SK-N-SH treated with all-trans-retinoic acid at 6 μM for 48 hours (cell line): ENCODE measurements at regions not wholly inside any gene's neighbourhood (a gene's known extent, or its start where the extent isn't known, plus 50 kb on each side); places are given as distances from the start of the nearest gene placed in this dataset.

ENCODE experiments used
- ATAC-seq: fragments of 200-7000 bp; cut with Tn5 transposase; 3 replicates; pipeline ENCODE4 v1.9.1; 2020; ENCODE audit warnings: mild to moderate bottlenecking, moderate library complexity
- ARNTL ChIP-seq: fragments of 450-650 bp; formaldehyde crosslinking; IDR thresholded peaks from 2 replicates; pipeline ENCODE4 v1.5.0; 2020; ENCODE audit warnings: low read depth, mild to moderate bottlenecking, moderate library complexity, borderline replicate concordance
- CREB5 ChIP-seq: fragments of 250-450 bp; sonication (Bioruptor Pico); IDR thresholded peaks from 2 replicates; pipeline ENCODE4 v1.5.1; 2020; ENCODE audit warnings: low read depth, mild to moderate bottlenecking, moderate library complexity
- CSDC2 ChIP-seq: fragments of 250-450 bp; sonication (Bioruptor Pico); IDR thresholded peaks from 2 replicates; pipeline ENCODE4 v1.5.0; 2020; ENCODE audit warnings: mild to moderate bottlenecking, moderate library complexity
- ESRRG ChIP-seq: fragments of 250-450 bp; sonication (Bioruptor Pico); IDR thresholded peaks from 2 replicates; pipeline ENCODE4 v1.6.1; 2021; ENCODE audit warnings: mild to moderate bottlenecking
- ISL1 ChIP-seq: fragments of 250-450 bp; sonication (Bioruptor Pico); IDR thresholded peaks from 2 replicates; pipeline ENCODE4 v2.1.2; 2022; ENCODE audit warnings: mild to moderate bottlenecking, moderate library complexity
- POU6F1 ChIP-seq: fragments of 250-450 bp; sonication (Bioruptor Pico); IDR thresholded peaks from 2 replicates; pipeline ENCODE4 v1.8.0; 2021; ENCODE audit warnings: low read depth, mild to moderate bottlenecking, moderate library complexity, borderline replicate concordance
- PPARA ChIP-seq: fragments of 250-450 bp; sonication (Bioruptor Pico); IDR thresholded peaks from 2 replicates; pipeline ENCODE4 v1.5.0; 2020; ENCODE audit warnings: mild to moderate bottlenecking, borderline replicate concordance
- RARB ChIP-seq: fragments of 250-450 bp; sonication (Bioruptor Pico); IDR thresholded peaks from 2 replicates; pipeline ENCODE4 v1.8.0; 2021; ENCODE audit warnings: mild to moderate bottlenecking, moderate library complexity
- SNAI2 ChIP-seq: fragments of 250-450 bp; sonication (Bioruptor Pico); IDR thresholded peaks from 2 replicates; pipeline ENCODE4 v1.5.0; 2020; ENCODE audit warnings: mild to moderate bottlenecking, moderate library complexity
- TCF4 ChIP-seq: fragments of 250-450 bp; sonication (Bioruptor Pico); IDR thresholded peaks from 2 replicates; pipeline ENCODE4 v1.8.0; 2021; ENCODE audit warnings: mild to moderate bottlenecking, moderate library complexity, borderline replicate concordance
- TOX ChIP-seq: fragments of 250-450 bp; sonication (Bioruptor Pico); IDR thresholded peaks from 2 replicates; pipeline ENCODE4 v1.8.0; 2021; ENCODE audit warnings: mild to moderate bottlenecking, moderate library complexity, borderline replicate concordance
- TSHZ2 ChIP-seq: fragments of 250-450 bp; sonication (Bioruptor Pico); IDR thresholded peaks from 2 replicates; pipeline ENCODE4 v1.5.0; 2020; ENCODE audit warnings: mild to moderate bottlenecking, moderate library complexity
- ZC3H10 ChIP-seq: fragments of 250-450 bp; sonication (Bioruptor Pico); IDR thresholded peaks from 2 replicates; pipeline ENCODE4 v1.5.1; 2021; ENCODE audit warnings: mild to moderate bottlenecking, moderate library complexity
- ZFP3 ChIP-seq: fragments of 250-450 bp; sonication (Bioruptor Pico); IDR thresholded peaks from 2 replicates; pipeline ENCODE4 v1.5.0; 2020; ENCODE audit warnings: mild to moderate bottlenecking, moderate library complexity
- ZNF565 ChIP-seq: fragments of 450-650 bp; formaldehyde crosslinking; conservative IDR thresholded peaks from 2 replicates; pipeline ENCODE4 v1.5.0; 2020; ENCODE audit warnings: low read depth, mild to moderate bottlenecking, moderate library complexity
- ZNF70 ChIP-seq: fragments of 450-650 bp; formaldehyde crosslinking; IDR thresholded peaks from 2 replicates; pipeline ENCODE4 v1.5.0; 2020; ENCODE audit warnings: mild to moderate bottlenecking, moderate library complexity
- ZNF8 ChIP-seq: fragments of 450-650 bp; formaldehyde crosslinking; IDR thresholded peaks from 2 replicates; pipeline ENCODE4 v1.5.0; 2020; ENCODE audit warnings: mild to moderate bottlenecking, moderate library complexity
- TF ChIP-seq, protein P1 (sequence below): fragments of 250-450 bp; sonication (Bioruptor Pico); IDR thresholded peaks from 2 replicates; pipeline ENCODE4 v1.8.0; 2020; ENCODE audit warnings: mild to moderate bottlenecking, moderate library complexity, borderline replicate concordance

- ATAC-seq = no peak
- TF ChIP-seq CREB5 (CRISPR knock-in tag) = no peak
- no peak for TF ChIP-seq ZNF70 (CRISPR knock-in tag)
- no peak for TF ChIP-seq ZNF565 (CRISPR knock-in tag)
- TF ChIP-seq POU6F1 (CRISPR knock-in tag) = no peak
- no peak for TF ChIP-seq TOX (CRISPR knock-in tag)
- TF ChIP-seq ZC3H10 (CRISPR knock-in tag) = no peak
- TF ChIP-seq RARB (CRISPR knock-in tag) = no peak
- TF ChIP-seq TCF4 (CRISPR knock-in tag) = no peak
- no peak for TF ChIP-seq ZNF8 (CRISPR knock-in tag)
- TF ChIP-seq ISL1 = no peak
These were observed 588.4 kb upstream of the COX7C start for GRCh38 chr5:86029308-86029707.

DNA sequence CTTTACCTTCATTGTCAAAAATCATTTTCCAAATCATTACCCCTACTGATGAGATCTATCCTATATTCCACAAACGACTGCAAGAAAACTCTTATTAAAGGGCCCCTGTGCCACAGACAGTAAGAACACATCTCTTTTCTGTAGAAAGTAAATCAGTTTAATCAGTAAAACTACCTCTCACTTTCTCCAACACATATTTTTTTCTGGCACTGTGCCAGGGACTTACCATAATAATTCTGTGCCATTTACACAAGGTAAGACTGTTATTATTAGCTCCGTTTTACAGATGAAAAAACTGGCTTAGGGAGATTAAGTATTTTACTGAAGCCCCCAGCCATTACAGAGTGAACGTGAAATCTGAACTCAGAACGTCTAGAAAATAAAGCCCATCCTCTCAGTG is 587.0 kb upstream of the COX7C start:
- no peak for ATAC-seq
- TF ChIP-seq, protein P1, sequence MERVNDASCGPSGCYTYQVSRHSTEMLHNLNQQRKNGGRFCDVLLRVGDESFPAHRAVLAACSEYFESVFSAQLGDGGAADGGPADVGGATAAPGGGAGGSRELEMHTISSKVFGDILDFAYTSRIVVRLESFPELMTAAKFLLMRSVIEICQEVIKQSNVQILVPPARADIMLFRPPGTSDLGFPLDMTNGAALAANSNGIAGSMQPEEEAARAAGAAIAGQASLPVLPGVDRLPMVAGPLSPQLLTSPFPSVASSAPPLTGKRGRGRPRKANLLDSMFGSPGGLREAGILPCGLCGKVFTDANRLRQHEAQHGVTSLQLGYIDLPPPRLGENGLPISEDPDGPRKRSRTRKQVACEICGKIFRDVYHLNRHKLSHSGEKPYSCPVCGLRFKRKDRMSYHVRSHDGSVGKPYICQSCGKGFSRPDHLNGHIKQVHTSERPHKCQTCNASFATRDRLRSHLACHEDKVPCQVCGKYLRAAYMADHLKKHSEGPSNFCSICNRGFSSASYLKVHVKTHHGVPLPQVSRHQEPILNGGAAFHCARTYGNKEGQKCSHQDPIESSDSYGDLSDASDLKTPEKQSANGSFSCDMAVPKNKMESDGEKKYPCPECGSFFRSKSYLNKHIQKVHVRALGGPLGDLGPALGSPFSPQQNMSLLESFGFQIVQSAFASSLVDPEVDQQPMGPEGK (CRISPR knock-in tag) = no peak
- no peak for TF ChIP-seq ZNF8 (CRISPR knock-in tag)
- no peak for TF ChIP-seq ESRRG
- TF ChIP-seq POU6F1 (CRISPR knock-in tag) = no peak
- no peak for TF ChIP-seq PPARA (CRISPR knock-in tag)
- no peak for TF ChIP-seq ZNF70 (CRISPR knock-in tag)
- no peak for TF ChIP-seq ZNF565 (CRISPR knock-in tag)
- TF ChIP-seq RARB (CRISPR knock-in tag) = no peak
- no peak for TF ChIP-seq SNAI2
- no peak for TF ChIP-seq CREB5 (CRISPR knock-in tag)
- no peak for TF ChIP-seq TOX (CRISPR knock-in tag)
- no peak for TF ChIP-seq TCF4 (CRISPR knock-in tag)
- no peak for TF ChIP-seq ARNTL (CRISPR knock-in tag)
- no peak for TF ChIP-seq CSDC2 (CRISPR knock-in tag)

- TF ChIP-seq TSHZ2 (CRISPR knock-in tag) (no peak), SNAI2 (no peak), ESRRG (no peak), RARB (CRISPR knock-in tag) (no peak), ZFP3 (CRISPR knock-in tag) (no peak), ZC3H10 (CRISPR knock-in tag) (no peak), ISL1 (no peak), ARNTL (CRISPR knock-in tag) (no peak), ZNF8 (CRISPR knock-in tag) (no peak)
- TF ChIP-seq, protein P1 (CRISPR knock-in tag) = no peak
- TF ChIP-seq, all 23 proteins: peak for 0
- ATAC-seq = no peak
These were observed 579.2 kb upstream of the COX7C start for GRCh38 chr5:86038566-86038965.
